ENCODE measurements at regions not wholly inside any gene's neighbourhood (a gene's known extent, or its start where the extent isn't known, plus 50 kb on each side); places are given as distances from the start of the nearest gene placed in this dataset.
A peak's percentile ranks its signal among the peaks of the same experiment; 100 is the strongest.

GRCh38 chr4:34534916-34535315, 1709.4 kb downstream of the ARAP2 start:
- no peak for DNase-seq

- DNase-seq, result no peak
These were observed 1678.2 kb downstream of the ARAP2 start for GRCh38 chr4:34566091-34566490.

- no peak for DNase-seq
These were observed 1672.3 kb downstream of the ARAP2 start for GRCh38 chr4:34572026-34572425.

- DNase-seq, result no peak
These were observed 1629.0 kb downstream of the ARAP2 start for GRCh38 chr4:34615315-34615714.

GRCh38 chr4:34619531-34620162, 1624.7 kb downstream of the ARAP2 start:
- no peak for DNase-seq

- no peak for DNase-seq
These were observed 1615.8 kb downstream of the ARAP2 start for GRCh38 chr4:34628471-34628870.

- no peak for DNase-seq
These were observed 1614.9 kb downstream of the ARAP2 start for GRCh38 chr4:34629451-34629850.

GRCh38 chr4:34633241-34633640, 1611.1 kb downstream of the ARAP2 start:
- peak; percentile 25 for DNase-seq

- DNase-seq, result no peak
These were observed 1607.7 kb downstream of the ARAP2 start for GRCh38 chr4:34636623-34637022.

- DNase-seq, result no peak
These were observed 1600.8 kb downstream of the ARAP2 start for GRCh38 chr4:34643476-34643875.

GRCh38 chr4:34644579-34645115, 1599.7 kb downstream of the ARAP2 start:
- no peak for DNase-seq

- no peak for DNase-seq
These were observed 1594.6 kb downstream of the ARAP2 start for GRCh38 chr4:34649716-34650115.

- no peak for DNase-seq
These were observed 1580.3 kb downstream of the ARAP2 start for GRCh38 chr4:34664051-34664450.

- DNase-seq, result no peak
These were observed 1567.9 kb downstream of the ARAP2 start for GRCh38 chr4:34676400-34676799.

GRCh38 chr4:34678431-34678830, 1565.9 kb downstream of the ARAP2 start:
- no peak for DNase-seq

- DNase-seq, result no peak
These were observed 1565.1 kb downstream of the ARAP2 start for GRCh38 chr4:34679228-34679627.

GRCh38 chr4:34709564-34709963, 1534.8 kb downstream of the ARAP2 start:
- DNase-seq, result no peak

GRCh38 chr4:34718576-34719245, 1525.6 kb downstream of the ARAP2 start:
- DNase-seq, result no peak

GRCh38 chr4:34720571-34720970, 1523.7 kb downstream of the ARAP2 start:
- no peak for DNase-seq

- DNase-seq, result no peak
These were observed 1522.5 kb downstream of the ARAP2 start for GRCh38 chr4:34721835-34722234.

- no peak for DNase-seq
These were observed 1520.7 kb downstream of the ARAP2 start for GRCh38 chr4:34723605-34724004.

- DNase-seq, result no peak
These were observed 1519.8 kb downstream of the ARAP2 start for GRCh38 chr4:34724491-34724890.

- no peak for DNase-seq
These were observed 1513.2 kb downstream of the ARAP2 start for GRCh38 chr4:34731070-34731469.

GRCh38 chr4:34732176-34732950, 1512.0 kb downstream of the ARAP2 start:
- no peak for DNase-seq

Measured in right hindlimb (tissue), 1 donor.